ENCODE measurements at regions not wholly inside any gene's neighbourhood (a gene's known extent, or its start where the extent isn't known, plus 50 kb on each side); places are given as distances from the start of the nearest gene placed in this dataset.

- WGBS, 5 donors, result 85 to 94% (median 89%) methylated on average over 5 of the region's 5 CpGs
- intact Hi-C loops (cut with DNase I; ENCODE audit: low total_unique reads), result no loop called here
- Histone ChIP-seq H3K4me1 (no peaks in the 10 kb centered on the region), H3K27ac (no peak overlapping the region), H3K9me3 (no peaks in the 10 kb centered on the region), H3K4me3 (no peak overlapping the region), H3K27me3 (replicated peaks in 1 of 7) (peaks cover 0 to 9% (median 0%) of the 10 kb centered on the region in 7 donors), H3K36me3 (no peaks in the 10 kb centered on the region)
- TF ChIP-seq POLR2A (IDR thresholded peaks at IDR 0.05), result no peak
- no peak for TF ChIP-seq POLR2AphosphoS5 (IDR thresholded peaks at IDR 0.05)
- no peak for TF ChIP-seq CTCF (IDR thresholded peaks at IDR 0.05 in 8 of 11, conservative IDR thresholded peaks at IDR 0.05 in 3 of 11)
- DNase-seq, result no peak
Measured at GRCh38 chr1:212526111-212526491, 82.5 kb upstream of the ATF3 start.

GRCh38 chr1:212528501-212528900, 80.1 kb upstream of the ATF3 start:
- intact Hi-C loops (cut with DNase I; ENCODE audit: low total_unique reads), result no loop called here
- Histone ChIP-seq H3K4me1 (peaks cover 0 to 8% (median 0%) of the 10 kb centered on the region in 6 donors), H3K4me3 (no peak overlapping the region), H3K9me3 (no peaks in the 10 kb centered on the region), H3K27ac (no peak overlapping the region), H3K27me3 (replicated peaks in 1 of 7) (peaks cover 0 to 9% (median 0%) of the 10 kb centered on the region in 7 donors), H3K36me3 (no peaks in the 10 kb centered on the region)
- TF ChIP-seq POLR2AphosphoS5 (IDR thresholded peaks at IDR 0.05), result no peak
- no peak for TF ChIP-seq CTCF (IDR thresholded peaks at IDR 0.05 in 8 of 11, conservative IDR thresholded peaks at IDR 0.05 in 3 of 11)
- WGBS, 5 donors, result 79 to 97% (median 90%) methylated on average over 1 of the region's 1 CpG
- DNase-seq, result no peak

GRCh38 chr1:212529211-212529741, 79.3 kb upstream of the ATF3 start:
- H3K27ac ChIP-seq, result no peak overlapping the region
- no peak overlapping the region for H3K4me3 ChIP-seq
- intact Hi-C loops (cut with DNase I; ENCODE audit: low total_unique reads), result no loop called here
- H3K4me1 ChIP-seq, result peaks cover 0 to 8% (median 0%) of the 10 kb centered on the region in 6 donors
- H3K27me3 ChIP-seq (replicated peaks in 1 of 7), result peaks cover 0 to 9% (median 0%) of the 10 kb centered on the region in 7 donors
- WGBS, 5 donors, result 76 to 93% (median 88%) methylated on average over 6 of the region's 6 CpGs
- H3K9me3 ChIP-seq, result no peaks in the 10 kb centered on the region
- no peak for DNase-seq
- TF ChIP-seq CTCF (IDR thresholded peaks at IDR 0.05 in 8 of 11, conservative IDR thresholded peaks at IDR 0.05 in 3 of 11) (no peak), POLR2A (IDR thresholded peaks at IDR 0.05) (no peak), POLR2AphosphoS5 (IDR thresholded peaks at IDR 0.05) (no peak)
- no peaks in the 10 kb centered on the region for H3K36me3 ChIP-seq

GRCh38 chr1:212531267-212531666, 77.3 kb upstream of the ATF3 start:
- DNase-seq, result no peak
- intact Hi-C loops (cut with DNase I; ENCODE audit: low total_unique reads), result no loop called here
- no peak overlapping the region for H3K4me3 ChIP-seq
- TF ChIP-seq CTCF (IDR thresholded peaks at IDR 0.05 in 8 of 11, conservative IDR thresholded peaks at IDR 0.05 in 3 of 11), result no peak
- no peak for TF ChIP-seq POLR2AphosphoS5 (IDR thresholded peaks at IDR 0.05)
- TF ChIP-seq POLR2A (IDR thresholded peaks at IDR 0.05), result no peak
- H3K27ac ChIP-seq, result no peak overlapping the region
- peaks cover 0 to 8% (median 0%) of the 10 kb centered on the region in 6 donors for H3K4me1 ChIP-seq
- H3K9me3 ChIP-seq, result peaks cover 0 to under 1% (median 0%) of the 10 kb centered on the region in 8 donors
- H3K36me3 ChIP-seq, result no peaks in the 10 kb centered on the region
- 75 to 90% (median 86%) methylated on average over 3 of the region's 3 CpGs for WGBS, 5 donors
- H3K27me3 ChIP-seq (replicated peaks in 1 of 7), result peaks cover 0 to 13% (median 0%) of the 10 kb centered on the region in 7 donors
